GM19463 (cell line): ENCODE measurements at regions not wholly inside any gene's neighbourhood (a gene's known extent, or its start where the extent isn't known, plus 50 kb on each side); places are given as distances from the start of the nearest gene placed in this dataset.

ENCODE experiments used
- ATAC-seq: cut with Tn5 transposase; IDR thresholded peaks from one replicate; pipeline ENCODE4 v1.9.1; 2021; ENCODE audit warnings: mild to moderate bottlenecking, moderate library complexity; ENCODE audit not compliant: unreplicated experiment

- no peak for ATAC-seq
Observed at GRCh38 chr12:25058012-25058411, 109.1 kb upstream of the BCAT1 start.

GRCh38 chr12:25056486-25057130 is 107.7 kb upstream of the BCAT1 start:
- ATAC-seq, result peak; percentile 17

GRCh38 chr12:25056011-25056410 is 107.1 kb upstream of the BCAT1 start:
- ATAC-seq, result no peak

- ATAC-seq, result no peak
Observed at GRCh38 chr12:25054783-25055144, 105.9 kb upstream of the BCAT1 start.

- no peak for ATAC-seq
Observed at GRCh38 chr12:25054076-25054782, 105.3 kb upstream of the BCAT1 start.

GRCh38 chr12:25052914-25053211 is 104.0 kb upstream of the BCAT1 start:
- no peak for ATAC-seq

GRCh38 chr12:25052196-25052913 is 103.5 kb upstream of the BCAT1 start:
- peak; percentile 51 for ATAC-seq

- ATAC-seq, result peak; percentile 62
Observed at GRCh38 chr12:25051656-25052195, 102.8 kb upstream of the BCAT1 start.

GRCh38 chr12:25051171-25051570 is 102.3 kb upstream of the BCAT1 start:
- ATAC-seq, result no peak

GRCh38 chr12:25045869-25046268 is 97.0 kb upstream of the BCAT1 start:
- no peak for ATAC-seq

GRCh38 chr12:25041006-25041741 is 92.3 kb upstream of the BCAT1 start:
- ATAC-seq, result peak; percentile 60

- ATAC-seq, result no peak
Observed at GRCh38 chr12:25040593-25040992, 91.7 kb upstream of the BCAT1 start.

GRCh38 chr12:25034676-25035075 is 85.8 kb upstream of the BCAT1 start:
- ATAC-seq, result no peak

GRCh38 chr12:25025951-25026490 is 77.1 kb upstream of the BCAT1 start:
- ATAC-seq, result no peak

GRCh38 chr12:25025260-25025659 is 76.4 kb upstream of the BCAT1 start:
- ATAC-seq, result no peak

GRCh38 chr12:25023808-25024207 is 74.9 kb upstream of the BCAT1 start:
- no peak for ATAC-seq

GRCh38 chr12:25020621-25021243 is 71.8 kb upstream of the BCAT1 start:
- peak; percentile 96 for ATAC-seq

- ATAC-seq, result no peak
Observed at GRCh38 chr12:25018146-25018545, 69.2 kb upstream of the BCAT1 start.

GRCh38 chr12:25017336-25017735 is 68.4 kb upstream of the BCAT1 start:
- ATAC-seq, result no peak

- no peak for ATAC-seq
Observed at GRCh38 chr12:25014961-25015360, 66.1 kb upstream of the BCAT1 start.

GRCh38 chr12:25013061-25013460 is 64.2 kb upstream of the BCAT1 start:
- ATAC-seq, result no peak
